ENCODE measurements at regions not wholly inside any gene's neighbourhood (a gene's known extent, or its start where the extent isn't known, plus 50 kb on each side); places are given as distances from the start of the nearest gene placed in this dataset.

DNA sequence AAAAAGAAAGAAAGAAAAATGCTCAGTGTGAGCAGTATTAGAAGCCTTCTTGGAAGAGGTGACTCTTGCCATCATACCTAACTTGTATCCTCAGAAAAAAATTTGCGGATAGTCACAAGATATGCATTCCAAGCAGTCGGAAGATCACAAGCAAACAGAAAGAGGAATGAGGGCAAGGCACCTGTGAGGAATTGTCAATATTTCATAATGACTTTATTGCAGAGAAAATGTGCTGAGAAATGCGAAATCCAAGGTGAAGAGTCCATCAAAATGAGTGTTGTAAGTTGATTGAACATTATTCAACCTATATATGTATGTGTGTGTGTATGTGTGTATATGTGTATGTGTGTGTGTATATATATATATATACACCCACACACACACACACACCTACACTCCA is 1624.7 kb upstream of the LRRTM3 start:
- TF ChIP-seq, protein P1, sequence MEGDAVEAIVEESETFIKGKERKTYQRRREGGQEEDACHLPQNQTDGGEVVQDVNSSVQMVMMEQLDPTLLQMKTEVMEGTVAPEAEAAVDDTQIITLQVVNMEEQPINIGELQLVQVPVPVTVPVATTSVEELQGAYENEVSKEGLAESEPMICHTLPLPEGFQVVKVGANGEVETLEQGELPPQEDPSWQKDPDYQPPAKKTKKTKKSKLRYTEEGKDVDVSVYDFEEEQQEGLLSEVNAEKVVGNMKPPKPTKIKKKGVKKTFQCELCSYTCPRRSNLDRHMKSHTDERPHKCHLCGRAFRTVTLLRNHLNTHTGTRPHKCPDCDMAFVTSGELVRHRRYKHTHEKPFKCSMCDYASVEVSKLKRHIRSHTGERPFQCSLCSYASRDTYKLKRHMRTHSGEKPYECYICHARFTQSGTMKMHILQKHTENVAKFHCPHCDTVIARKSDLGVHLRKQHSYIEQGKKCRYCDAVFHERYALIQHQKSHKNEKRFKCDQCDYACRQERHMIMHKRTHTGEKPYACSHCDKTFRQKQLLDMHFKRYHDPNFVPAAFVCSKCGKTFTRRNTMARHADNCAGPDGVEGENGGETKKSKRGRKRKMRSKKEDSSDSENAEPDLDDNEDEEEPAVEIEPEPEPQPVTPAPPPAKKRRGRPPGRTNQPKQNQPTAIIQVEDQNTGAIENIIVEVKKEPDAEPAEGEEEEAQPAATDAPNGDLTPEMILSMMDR (conservative IDR thresholded peaks at IDR 0.05; ENCODE audit: low read depth, low read length) = no peak
- DNase-seq (ENCODE audit: low read depth) = no peak
- no peak overlapping the region for H3K4me3 ChIP-seq (ENCODE audit: low read depth, low read length)

DNA sequence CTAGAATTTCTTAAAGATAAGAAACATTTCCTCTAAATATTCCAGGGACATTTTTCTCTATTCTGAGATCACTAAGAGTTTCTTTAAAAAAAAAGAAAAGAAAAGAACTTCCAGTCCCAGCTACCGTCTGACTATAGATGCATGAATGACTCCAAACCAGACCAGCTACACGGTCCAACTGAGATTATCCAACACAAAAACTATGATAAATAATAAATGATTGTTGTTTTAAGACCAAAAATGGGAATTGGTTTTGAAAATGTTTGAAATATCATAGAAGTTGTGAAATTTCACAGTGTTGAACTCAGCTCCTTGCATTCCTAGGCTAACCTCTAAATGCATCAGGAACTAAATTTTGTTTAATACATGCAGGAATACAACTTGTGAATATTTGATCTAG is 1619.6 kb upstream of the LRRTM3 start:
- TF ChIP-seq, protein P1 (conservative IDR thresholded peaks at IDR 0.05; ENCODE audit: low read depth, low read length) = no peak

DNA sequence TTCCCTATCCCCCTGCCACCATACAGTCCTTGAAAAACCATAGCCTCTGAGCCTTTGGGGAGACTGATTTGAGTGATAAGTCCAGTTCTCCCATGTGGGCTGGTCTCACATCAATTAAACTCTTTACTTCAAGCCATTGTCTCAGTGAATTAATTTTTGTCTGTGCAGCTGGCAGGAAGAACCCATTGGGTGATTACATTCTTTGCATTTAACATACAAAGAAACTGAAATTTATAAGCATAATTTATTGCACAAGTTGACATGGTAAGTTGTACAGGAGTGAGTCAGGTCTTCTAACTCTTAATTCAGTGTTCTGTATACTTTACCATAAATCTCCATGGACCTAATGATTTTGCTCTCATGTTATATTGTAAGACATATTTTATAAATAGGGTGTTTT is 1613.0 kb upstream of the LRRTM3 start:
- DNase-seq (ENCODE audit: low read depth) = no peak
- H3K4me3 ChIP-seq (ENCODE audit: low read depth, low read length) = no peak overlapping the region
- TF ChIP-seq, protein P1 (conservative IDR thresholded peaks at IDR 0.05; ENCODE audit: low read depth, low read length) = no peak

More for the DNA sequence above, 1619.6 kb upstream of the LRRTM3 start:
- no peak for DNase-seq (ENCODE audit: low read depth)
- H3K4me3 ChIP-seq (ENCODE audit: low read depth, low read length) = no peak overlapping the region

DNA sequence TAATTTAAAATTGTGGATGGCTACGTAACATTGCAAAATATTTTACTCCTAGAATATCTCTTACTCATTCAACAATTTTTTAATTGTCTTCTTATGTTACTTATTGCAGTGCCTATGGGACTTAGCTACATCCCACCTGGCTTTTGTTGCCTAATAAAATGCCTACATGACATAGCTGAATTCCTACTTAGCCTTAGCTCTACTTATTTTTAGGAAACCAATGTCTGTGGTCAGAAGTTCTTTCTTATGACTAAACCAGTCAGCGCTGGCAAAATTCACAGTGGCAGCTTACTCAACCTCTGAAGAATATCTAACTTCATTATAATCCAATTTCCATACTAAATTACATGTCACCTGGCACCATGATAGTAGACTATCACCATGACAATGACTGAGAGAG is 1612.4 kb upstream of the LRRTM3 start:
- TF ChIP-seq, protein P1 (conservative IDR thresholded peaks at IDR 0.05; ENCODE audit: low read depth, low read length) = no peak
- DNase-seq (ENCODE audit: low read depth) = peak; percentile 2
- H3K4me3 ChIP-seq (ENCODE audit: low read depth, low read length) = no peak overlapping the region

DNA sequence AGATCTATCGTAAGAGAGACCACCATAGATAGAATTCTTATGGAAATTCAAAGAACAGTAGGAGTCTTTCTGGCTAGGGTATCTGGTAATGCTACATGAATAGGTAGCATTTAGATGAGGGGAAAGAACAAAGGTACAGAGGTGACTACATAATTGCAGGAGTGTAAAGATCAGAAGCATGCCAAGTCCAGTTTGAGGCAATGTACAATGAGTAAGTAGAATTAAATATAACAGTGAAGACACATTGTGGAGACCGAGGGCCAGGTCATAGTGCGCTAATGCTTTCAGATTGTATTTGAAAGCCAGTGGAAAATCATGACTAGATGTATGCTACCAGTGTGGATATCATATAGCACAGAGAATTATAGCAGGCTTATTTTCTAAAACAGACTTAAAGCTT is 1611.6 kb upstream of the LRRTM3 start:
- TF ChIP-seq, protein P1 (conservative IDR thresholded peaks at IDR 0.05; ENCODE audit: low read depth, low read length) = no peak
- no peak overlapping the region for H3K4me3 ChIP-seq (ENCODE audit: low read depth, low read length)
- no peak for DNase-seq (ENCODE audit: low read depth)

DNA sequence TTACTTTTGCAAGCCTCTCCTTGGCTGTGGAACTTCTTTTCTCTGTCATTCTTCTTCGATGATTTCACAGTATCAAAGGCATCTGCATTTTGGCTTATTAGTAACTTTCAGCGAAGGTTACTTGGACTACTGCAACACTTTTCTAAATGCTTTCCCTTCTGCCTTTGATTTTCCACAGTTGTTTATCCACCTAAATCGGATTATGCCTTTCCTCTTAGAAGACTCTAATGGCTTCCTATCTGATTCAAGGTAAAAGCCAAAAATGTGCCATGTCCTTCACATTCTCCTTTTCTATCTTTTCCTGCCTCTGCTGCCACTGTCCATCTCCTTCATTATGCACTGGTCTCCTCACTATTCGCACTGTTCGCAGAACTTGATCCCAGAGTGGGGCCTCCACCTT is 1606.3 kb upstream of the LRRTM3 start:
- DNase-seq (ENCODE audit: low read depth) = no peak
- no peak overlapping the region for H3K4me3 ChIP-seq (ENCODE audit: low read depth, low read length)
- TF ChIP-seq, protein P1 (conservative IDR thresholded peaks at IDR 0.05; ENCODE audit: low read depth, low read length) = no peak

DNA sequence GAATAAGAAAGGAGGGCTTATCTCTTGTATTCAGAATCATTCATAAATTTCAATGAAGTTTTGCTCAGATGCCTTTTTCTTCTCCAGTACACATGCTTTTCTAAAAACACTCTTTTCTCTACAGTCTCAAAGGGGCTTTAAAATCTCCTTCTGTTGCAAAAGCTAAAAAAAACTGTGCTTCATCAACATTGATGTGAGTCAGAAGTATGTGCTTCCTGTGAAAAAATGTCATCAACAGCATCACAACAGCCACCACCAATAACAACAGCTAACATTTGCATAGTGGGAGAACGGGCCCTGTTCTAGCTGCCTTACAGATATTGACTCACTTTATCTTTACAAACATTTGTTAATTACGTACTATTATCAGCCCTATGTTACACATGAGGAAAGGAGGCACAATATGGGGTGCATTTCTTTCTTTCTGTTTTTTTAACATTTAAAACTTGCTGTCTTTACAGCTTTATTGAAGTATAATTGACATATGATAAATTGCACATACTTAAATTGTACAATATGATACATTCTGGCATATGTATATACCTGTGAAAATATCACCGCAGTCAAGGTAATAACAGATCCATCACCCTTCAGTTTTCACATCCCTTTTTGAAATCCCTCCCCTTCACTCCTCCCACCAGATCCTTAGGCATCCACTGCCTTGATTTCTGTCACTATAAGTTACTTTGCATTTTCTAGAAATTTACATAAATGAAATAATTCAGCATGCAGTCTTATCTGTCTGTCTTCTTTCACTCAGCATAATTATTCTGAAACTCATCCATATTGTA is 1605.4 kb upstream of the LRRTM3 start:
- TF ChIP-seq, protein P1 (conservative IDR thresholded peaks at IDR 0.05; ENCODE audit: low read depth, low read length) = no peak
- H3K4me3 ChIP-seq (ENCODE audit: low read depth, low read length) = no peak overlapping the region
- DNase-seq (ENCODE audit: low read depth) = no peak

Data from choroid plexus epithelial cell (primary cell).